ENCODE measurements at regions not wholly inside any gene's neighbourhood (a gene's known extent, or its start where the extent isn't known, plus 50 kb on each side); places are given as distances from the start of the nearest gene placed in this dataset.

DNA sequence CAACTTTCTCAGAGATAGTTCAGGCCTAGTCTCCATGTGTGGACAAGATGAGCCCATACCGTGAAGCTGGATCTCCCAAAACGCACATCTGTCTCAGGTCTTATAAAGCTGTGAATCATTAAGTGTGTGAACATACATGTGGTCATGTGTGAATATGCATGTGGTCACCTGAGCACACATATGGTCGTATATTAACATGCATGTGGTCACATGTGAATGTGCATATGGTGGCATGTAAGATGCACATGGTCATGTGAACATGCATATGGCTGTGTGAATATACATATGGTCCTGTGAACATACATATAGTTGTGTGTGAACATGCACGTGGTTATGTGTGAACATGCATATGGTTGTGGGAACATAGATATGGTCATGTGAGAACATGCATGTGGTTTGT, 172.5 kb upstream of the PZP start:
- TF ChIP-seq, protein P1, sequence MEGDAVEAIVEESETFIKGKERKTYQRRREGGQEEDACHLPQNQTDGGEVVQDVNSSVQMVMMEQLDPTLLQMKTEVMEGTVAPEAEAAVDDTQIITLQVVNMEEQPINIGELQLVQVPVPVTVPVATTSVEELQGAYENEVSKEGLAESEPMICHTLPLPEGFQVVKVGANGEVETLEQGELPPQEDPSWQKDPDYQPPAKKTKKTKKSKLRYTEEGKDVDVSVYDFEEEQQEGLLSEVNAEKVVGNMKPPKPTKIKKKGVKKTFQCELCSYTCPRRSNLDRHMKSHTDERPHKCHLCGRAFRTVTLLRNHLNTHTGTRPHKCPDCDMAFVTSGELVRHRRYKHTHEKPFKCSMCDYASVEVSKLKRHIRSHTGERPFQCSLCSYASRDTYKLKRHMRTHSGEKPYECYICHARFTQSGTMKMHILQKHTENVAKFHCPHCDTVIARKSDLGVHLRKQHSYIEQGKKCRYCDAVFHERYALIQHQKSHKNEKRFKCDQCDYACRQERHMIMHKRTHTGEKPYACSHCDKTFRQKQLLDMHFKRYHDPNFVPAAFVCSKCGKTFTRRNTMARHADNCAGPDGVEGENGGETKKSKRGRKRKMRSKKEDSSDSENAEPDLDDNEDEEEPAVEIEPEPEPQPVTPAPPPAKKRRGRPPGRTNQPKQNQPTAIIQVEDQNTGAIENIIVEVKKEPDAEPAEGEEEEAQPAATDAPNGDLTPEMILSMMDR (IDR thresholded peaks at IDR 0.05; ENCODE audit: poor library complexity): no peak
- TF ChIP-seq EZH2 (IDR thresholded peaks at IDR 0.05; ENCODE audit: borderline replicate concordance) (no peak), EZH2phosphoT487 (IDR thresholded peaks at IDR 0.05; ENCODE audit: low read depth, severe bottlenecking, unreplicated experiment) (no peak)
